Stomach (tissue), 4 donors: ENCODE measurements at regions not wholly inside any gene's neighbourhood (a gene's known extent, or its start where the extent isn't known, plus 50 kb on each side); places are given as distances from the start of the nearest gene placed in this dataset.

Experiments used
- POLR2A ChIP-seq, 4 donors: fragments of 450-650 bp; IDR thresholded peaks; one replicate each; pipeline ENCODE4 v1.6.1; 2016; ENCODE audit warnings: antibody characterized with exemption in 4 of 4, control low read depth in 2 of 4, mild to moderate bottlenecking in 1 of 4, moderate library complexity in 1 of 4
- POLR2AphosphoS5 ChIP-seq, 3 donors: sonication (generic); formaldehyde crosslinking; IDR thresholded peaks; one replicate each; pipeline ENCODE4 v1.6.1; 2016; ENCODE audit warnings: antibody characterized with exemption in 3 of 3
- TF ChIP-seq, protein P1 (sequence below), 7 experiments: fragments of 450-650 bp in 4 of 7; fragments of 200-600 bp in 3 of 7; sonication (generic) in 3 of 7; IDR thresholded peaks; one replicate each; pipeline ENCODE4 v1.5.1; 2016 to 2019; ENCODE audit warnings: antibody characterized with exemption in 7 of 7, control low read depth in 2 of 7, mild to moderate bottlenecking in 1 of 7

DNA sequence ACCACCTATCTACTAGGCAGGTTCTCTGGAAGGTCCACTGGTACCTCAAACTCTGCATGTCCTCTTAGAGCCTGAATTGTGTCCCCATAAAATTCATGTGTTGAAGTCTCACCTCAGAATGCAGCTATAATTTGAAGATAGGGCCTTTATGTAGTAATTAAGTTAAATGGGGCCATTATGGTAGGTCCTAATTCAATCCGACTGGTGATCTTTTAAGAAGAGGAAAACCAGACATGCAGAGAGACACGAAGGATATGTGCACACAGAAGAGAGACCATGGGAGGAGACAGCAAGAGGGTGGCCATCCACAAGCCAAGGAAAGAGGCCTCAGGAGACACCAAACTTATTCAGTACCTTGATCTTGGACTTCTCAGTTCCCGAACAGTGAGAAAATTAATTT, 345.4 kb downstream of the ENC1 start:
- TF ChIP-seq POLR2A (IDR thresholded peaks at IDR 0.05) (no peak), POLR2AphosphoS5 (IDR thresholded peaks at IDR 0.05) (no peak)
- TF ChIP-seq, protein P1, sequence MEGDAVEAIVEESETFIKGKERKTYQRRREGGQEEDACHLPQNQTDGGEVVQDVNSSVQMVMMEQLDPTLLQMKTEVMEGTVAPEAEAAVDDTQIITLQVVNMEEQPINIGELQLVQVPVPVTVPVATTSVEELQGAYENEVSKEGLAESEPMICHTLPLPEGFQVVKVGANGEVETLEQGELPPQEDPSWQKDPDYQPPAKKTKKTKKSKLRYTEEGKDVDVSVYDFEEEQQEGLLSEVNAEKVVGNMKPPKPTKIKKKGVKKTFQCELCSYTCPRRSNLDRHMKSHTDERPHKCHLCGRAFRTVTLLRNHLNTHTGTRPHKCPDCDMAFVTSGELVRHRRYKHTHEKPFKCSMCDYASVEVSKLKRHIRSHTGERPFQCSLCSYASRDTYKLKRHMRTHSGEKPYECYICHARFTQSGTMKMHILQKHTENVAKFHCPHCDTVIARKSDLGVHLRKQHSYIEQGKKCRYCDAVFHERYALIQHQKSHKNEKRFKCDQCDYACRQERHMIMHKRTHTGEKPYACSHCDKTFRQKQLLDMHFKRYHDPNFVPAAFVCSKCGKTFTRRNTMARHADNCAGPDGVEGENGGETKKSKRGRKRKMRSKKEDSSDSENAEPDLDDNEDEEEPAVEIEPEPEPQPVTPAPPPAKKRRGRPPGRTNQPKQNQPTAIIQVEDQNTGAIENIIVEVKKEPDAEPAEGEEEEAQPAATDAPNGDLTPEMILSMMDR (IDR thresholded peaks at IDR 0.05): no peak
